ENCODE measurements at regions not wholly inside any gene's neighbourhood (a gene's known extent, or its start where the extent isn't known, plus 50 kb on each side); places are given as distances from the start of the nearest gene placed in this dataset.

DNA sequence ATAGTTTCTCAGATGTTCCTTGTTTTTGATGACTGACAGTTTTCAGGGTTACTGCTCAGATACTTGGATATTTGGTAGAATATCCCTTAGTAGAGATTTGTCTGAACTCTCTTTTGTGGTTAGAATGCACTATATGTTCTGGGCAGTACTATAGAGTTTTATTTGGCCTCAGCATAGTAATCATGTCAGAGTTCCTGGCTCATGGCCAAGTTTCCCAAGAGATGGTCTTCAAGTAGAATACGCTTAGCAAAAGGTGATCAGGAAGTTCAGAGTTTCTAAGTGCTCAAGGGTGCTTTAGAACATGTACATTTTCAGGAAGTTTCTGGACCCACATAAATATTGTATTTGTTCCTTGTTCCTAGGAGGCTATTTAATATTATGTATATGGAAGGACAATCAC is 1209.7 kb upstream of the GJE1 start:
- DNase-seq, result no peak

- DNase-seq, result no peak
Measured at GRCh38 chr6:140921366-140922226, 1211.1 kb upstream of the GJE1 start.

- DNase-seq, result no peak
Measured at GRCh38 chr6:140917911-140918310, 1214.8 kb upstream of the GJE1 start.

DNA sequence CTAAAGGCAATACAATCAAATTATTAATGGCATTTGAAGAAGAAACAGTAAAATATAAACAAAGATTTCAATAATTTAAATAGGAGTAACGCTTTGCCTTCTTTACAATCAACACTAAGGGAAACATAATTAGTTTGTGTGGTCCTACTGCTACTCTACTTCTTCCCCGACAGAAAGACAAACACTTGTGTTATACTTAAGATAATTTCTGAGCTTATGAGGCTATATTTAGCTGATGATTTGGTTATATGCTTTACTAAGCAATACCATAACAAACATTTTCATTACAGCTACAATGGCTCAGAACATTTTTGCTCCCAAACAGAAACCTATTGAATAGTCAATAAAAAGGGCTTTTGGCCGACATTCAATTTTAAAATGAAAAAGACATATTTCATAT is 1217.2 kb upstream of the GJE1 start:
- no peak for DNase-seq

- no peak for DNase-seq
Measured at GRCh38 chr6:140915103-140915502, 1217.6 kb upstream of the GJE1 start.

- no peak for DNase-seq
Measured at GRCh38 chr6:140912686-140913085, 1220.0 kb upstream of the GJE1 start.

- DNase-seq, result no peak
Measured at GRCh38 chr6:140909625-140910024, 1223.1 kb upstream of the GJE1 start.

- no peak for DNase-seq
Measured at GRCh38 chr6:140909156-140909555, 1223.6 kb upstream of the GJE1 start.

- DNase-seq, result no peak
Measured at GRCh38 chr6:140908505-140908904, 1224.2 kb upstream of the GJE1 start.

- no peak for DNase-seq
Measured at GRCh38 chr6:140907235-140907634, 1225.5 kb upstream of the GJE1 start.

DNA sequence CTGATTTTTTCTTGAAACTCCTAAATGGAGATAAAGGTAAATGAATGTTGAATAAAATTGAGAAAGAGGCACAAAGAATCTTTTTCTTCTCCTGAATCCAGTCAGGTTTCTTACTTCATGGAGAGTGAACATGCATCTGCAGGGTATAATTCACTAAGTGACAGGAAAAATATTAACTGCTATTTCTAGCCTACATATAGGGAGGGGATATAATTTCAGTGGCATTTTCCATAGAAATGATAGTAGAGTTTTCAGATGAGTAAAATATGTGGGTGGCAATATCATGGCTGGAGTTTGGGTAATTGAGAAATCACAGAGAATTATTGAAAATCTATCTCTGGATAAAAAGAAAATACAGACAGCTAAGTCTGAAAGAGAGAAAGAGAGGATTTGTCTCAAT is 1227.0 kb upstream of the GJE1 start:
- DNase-seq, result no peak

DNA sequence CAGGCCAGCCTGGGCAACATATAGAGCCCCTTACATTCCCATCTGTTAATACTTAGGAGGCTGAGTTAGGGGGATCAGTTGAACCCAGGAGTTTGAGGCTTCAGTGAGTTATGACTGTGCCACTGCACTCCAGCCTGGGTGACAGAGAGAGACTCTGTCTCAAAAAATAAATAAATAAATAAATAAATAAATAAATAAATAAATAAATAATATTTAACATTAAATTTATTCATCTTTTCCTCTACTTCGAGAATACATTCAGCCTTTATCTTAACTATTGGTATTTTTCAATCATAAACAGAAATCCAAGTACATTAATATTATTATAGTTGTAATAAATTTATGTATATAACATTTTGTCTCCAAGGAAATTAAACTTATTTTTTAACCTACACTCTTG is 1227.7 kb upstream of the GJE1 start:
- no peak for DNase-seq

DNA sequence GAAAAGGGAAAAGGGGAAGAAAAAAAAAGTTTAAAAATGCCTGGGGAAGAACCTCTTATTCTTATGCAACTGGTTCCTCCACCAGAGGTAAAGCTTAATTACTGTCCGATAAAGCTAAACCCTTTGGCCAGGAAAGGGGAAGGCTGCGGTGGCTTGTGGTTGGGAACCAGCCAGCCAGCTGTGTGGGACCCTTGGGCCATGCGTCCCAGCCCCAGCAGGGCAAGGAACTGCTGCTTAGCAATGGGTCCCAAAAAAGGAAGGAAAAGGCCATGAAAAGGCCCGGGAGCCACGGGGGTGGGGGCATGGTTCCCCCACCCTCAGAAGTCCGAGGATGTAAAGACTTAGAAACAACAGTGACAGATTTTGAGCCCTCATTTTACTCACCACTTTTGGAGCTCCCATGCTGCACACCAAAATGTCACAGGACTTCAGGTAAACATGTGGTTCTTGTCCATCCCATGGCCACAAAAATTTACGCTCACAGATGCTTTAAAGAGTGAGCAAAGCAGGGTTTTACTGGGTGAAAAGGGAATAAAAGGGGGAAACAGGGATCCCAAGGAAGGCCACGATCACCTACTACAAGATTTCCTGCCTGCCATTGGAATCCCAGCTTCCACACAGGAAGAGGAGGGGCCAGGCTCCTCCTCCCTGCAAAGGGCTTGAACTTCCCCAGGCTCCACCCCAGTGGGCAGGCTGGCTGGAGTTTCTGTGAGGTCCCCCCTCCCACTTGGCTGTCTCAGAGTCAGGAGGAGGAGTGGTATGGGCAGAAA is 1234.7 kb upstream of the GJE1 start:
- DNase-seq, result no peak

DNA sequence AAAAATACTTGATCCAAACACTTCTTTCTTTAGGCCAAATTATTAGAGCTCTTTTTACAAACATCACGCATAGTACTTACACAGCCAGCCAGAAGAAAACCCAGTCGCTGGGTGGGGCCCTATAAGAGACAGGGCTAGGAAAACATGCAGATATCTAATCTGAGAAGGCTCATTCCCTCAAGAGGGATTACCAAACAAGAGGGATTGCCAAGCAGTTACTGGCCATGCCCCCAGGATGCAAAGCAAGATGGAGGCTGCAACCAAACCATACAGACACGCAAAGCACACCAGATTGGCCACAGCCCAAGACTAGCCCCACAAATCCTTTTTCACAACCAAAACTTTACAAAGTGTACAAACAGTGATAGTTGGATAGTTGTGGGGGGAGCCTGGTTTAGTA is 1235.4 kb upstream of the GJE1 start:
- DNase-seq, result no peak

DNA sequence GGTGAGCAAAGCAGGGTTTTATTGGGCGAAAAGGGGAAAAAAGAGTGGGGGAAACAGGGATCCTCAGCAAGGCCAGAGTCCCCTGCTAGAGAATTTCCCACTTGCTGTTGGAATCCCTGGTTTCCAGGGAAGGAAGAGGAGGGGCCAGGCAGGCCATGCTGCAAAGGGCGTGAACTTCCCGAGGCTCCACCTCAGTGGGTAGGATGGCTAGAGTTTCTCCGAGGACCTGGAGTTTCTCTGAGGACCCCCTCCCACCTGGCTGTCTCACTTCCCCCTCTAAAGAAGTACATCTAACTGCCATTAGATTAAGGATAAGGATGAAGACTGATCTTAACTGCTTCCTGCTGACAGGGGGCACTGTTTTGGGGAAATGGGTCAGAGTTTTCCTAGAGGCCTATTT is 1239.3 kb upstream of the GJE1 start:
- DNase-seq, result no peak

DNA sequence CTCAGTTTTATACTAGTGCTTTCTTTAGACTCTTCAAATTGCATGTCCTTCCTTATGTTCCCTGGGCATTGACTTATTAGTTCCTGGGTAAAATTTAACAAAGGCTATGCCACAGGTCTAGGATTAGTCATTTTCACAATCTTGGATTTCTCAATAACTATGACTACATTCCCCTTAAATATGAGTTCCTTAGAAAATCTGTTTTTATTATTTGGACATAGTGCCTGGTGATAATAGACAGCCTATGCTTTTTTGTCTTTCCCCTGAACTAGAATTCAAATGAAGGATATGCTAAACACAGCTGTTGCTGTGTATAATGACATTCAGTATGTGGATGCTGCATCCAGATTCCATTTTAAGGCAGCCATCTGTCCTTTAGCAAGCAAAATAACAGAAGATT is 1252.8 kb upstream of the GJE1 start:
- DNase-seq, result no peak

GRCh38 chr6:140874066-140874465 is 1258.7 kb upstream of the GJE1 start:
- DNase-seq, result no peak

DNA sequence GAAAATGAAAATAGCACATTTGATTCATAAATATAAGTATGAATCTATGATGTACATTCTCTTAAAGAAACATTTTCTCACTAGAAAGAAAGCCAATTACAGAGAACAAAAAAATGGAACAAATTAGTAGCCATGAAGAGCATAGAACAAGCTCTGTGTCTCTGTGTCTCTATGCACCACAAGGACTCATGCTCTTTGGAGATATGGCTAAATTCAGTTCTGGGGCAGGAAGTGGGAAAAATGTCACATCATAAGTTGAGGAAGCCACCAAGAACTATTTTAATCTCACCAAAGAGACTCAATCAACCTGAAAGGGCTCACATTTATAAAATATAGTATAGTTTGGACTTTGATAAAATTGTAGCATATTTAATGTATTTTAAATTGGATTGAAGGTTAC is 1259.8 kb upstream of the GJE1 start:
- no peak for DNase-seq

DNA sequence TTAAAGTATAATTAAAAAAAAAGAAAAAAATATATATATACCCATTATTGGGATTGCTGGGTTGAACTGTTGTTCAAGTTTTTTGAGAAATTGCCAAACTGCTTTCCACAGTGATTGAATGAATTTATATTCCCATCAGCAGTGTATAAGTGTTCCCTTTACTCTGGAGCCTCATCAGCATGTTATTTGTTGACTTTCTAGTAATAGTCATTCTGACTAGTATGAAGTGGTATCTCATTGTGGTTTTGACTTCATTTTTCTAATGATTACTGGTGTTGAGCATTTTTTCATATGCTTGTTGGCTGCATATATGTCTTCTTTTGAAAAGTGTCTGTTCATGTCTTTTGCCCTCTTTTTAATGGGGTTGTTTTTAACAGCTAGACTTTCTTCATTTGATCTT is 1260.8 kb upstream of the GJE1 start:
- DNase-seq, result no peak

- DNase-seq, result no peak
Measured at GRCh38 chr6:140867336-140867735, 1265.4 kb upstream of the GJE1 start.

GRCh38 chr6:140858381-140858971 is 1274.2 kb upstream of the GJE1 start:
- DNase-seq, result no peak

GRCh38 chr6:140857739-140858380 is 1274.9 kb upstream of the GJE1 start:
- DNase-seq, result no peak

DNA sequence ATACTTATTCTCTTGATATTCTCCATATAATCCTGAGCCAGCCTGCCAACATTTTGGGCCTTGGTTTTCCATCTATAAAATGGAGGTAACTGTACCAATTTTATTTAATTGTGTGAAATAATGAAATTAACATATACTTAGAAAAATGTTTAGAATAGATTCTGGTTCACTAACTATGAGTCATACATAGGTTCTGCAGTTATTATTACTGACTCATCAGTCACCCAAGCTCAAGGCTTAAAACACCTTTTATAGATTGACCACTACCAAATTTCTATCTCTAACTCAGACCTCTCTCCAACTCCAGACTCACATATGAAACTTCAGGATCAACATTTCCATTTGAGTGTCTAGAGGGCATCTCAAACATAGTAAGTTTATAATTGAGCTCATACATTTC is 1277.2 kb upstream of the GJE1 start:
- no peak for DNase-seq

DNA sequence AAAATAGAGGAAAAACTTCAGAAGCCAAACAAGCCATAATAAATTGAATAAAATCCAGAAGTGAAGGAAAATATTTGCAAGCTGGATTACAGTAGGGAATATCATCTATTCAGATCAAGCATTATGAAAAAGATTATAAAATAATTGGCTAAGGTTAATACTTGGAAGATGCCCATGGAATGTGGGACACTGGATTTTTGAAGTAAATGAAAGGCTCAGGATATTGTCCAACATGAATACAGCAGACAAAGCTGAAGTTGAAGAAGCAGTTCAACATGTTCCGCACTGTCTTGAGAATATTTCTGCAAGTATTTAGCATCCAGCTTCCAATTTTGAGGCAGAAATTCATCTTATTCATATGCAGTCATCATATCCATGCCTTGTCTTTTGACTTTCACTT is 1278.4 kb upstream of the GJE1 start:
- no peak for DNase-seq
